ENCODE measurements at regions not wholly inside any gene's neighbourhood (a gene's known extent, or its start where the extent isn't known, plus 50 kb on each side); places are given as distances from the start of the nearest gene placed in this dataset.

- TF ChIP-seq CTCF (IDR thresholded peaks at IDR 0.05; ENCODE audit: low read depth, low read length) (no peak), EZH2phosphoT487 (IDR thresholded peaks at IDR 0.05; ENCODE audit: low read depth) (no peak)
Observed at GRCh38 chr2:12382366-12382765, 334.4 kb upstream of the TRIB2 start.
